ENCODE measurements at regions not wholly inside any gene's neighbourhood (a gene's known extent, or its start where the extent isn't known, plus 50 kb on each side); places are given as distances from the start of the nearest gene placed in this dataset.

DNA sequence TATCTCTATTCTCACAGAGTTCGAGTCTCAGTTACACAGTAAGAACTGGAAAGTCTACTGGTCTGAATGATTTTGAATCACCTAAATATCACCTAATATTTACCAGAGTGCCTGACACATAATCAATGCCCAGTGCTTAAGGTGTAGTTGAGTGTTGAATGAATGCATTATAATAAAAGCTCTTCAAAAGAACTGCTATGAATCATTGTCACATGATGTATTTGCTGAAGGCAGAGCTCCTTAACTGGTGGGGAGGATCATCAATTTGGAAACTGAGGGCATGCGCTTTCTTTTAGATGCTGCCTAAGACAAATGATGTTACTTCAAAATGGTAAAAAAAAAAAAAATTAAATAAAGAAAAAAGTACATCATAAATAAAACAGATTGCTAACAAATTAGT lies 359.4 kb upstream of the KIF2B start:
- CTCF ChIA-PET = no interaction called here
- POLR2A ChIA-PET = no interaction called here

More for the DNA sequence above, 359.4 kb upstream of the KIF2B start:
- Histone ChIP-seq H3K36me3 (replicated peaks in 1 of 2; ENCODE audit: control insufficient read depth in 1 of 2, insufficient read depth in 2 of 2, low read length in 1 of 2) (no peaks in the 10 kb centered on the region), H3K9me3 (no peaks in the 10 kb centered on the region), H3F3A (replicated peaks; ENCODE audit: insufficient read depth) (no peaks in the 10 kb centered on the region), H4K20me1 (ENCODE audit: insufficient read depth) (no peaks in the 10 kb centered on the region), H3K4me2 (no peak overlapping the region), H3K9ac (no peak overlapping the region), H3K27ac (ENCODE audit: low read depth in 2 of 2, low read length in 1 of 2) (no peak overlapping the region), H3K27me3 (ENCODE audit: insufficient read depth) (no peaks in the 10 kb centered on the region), H3K9me2 (no peaks in the 10 kb centered on the region), H3K4me3 (ENCODE audit: low read depth in 2 of 2, low read length in 1 of 2) (no peak overlapping the region), H3K4me1 (ENCODE audit: control insufficient read depth in 1 of 2, insufficient read depth in 2 of 2, low read depth in 1 of 2, low read length in 1 of 2) (no peaks in the 10 kb centered on the region; a peak in 1 of 4 replicates), H3K79me2 (ENCODE audit: insufficient read depth) (no peaks in the 10 kb centered on the region), H2AFZ (ENCODE audit: low read depth) (no peak overlapping the region)
- WGBS (ENCODE audit: low lambda C conversion rate) = 53% methylated on average over 2 of the region's 2 CpGs
- TF ChIP-seq JUND (IDR thresholded peaks at IDR 0.05) (no peak), RFX5 (IDR thresholded peaks at IDR 0.05; ENCODE audit: low read length) (no peak), TEAD4 (IDR thresholded peaks at IDR 0.05; ENCODE audit: borderline replicate concordance, insufficient read depth) (no peak), RXRA (IDR thresholded peaks at IDR 0.05; ENCODE audit: borderline replicate concordance, low read depth) (no peak), ZBTB33 (IDR thresholded peaks at IDR 0.05; ENCODE audit: borderline replicate concordance, low read depth) (no peak), YY1 (IDR thresholded peaks at IDR 0.05; ENCODE audit: low read depth) (no peak), MXI1 (IDR thresholded peaks at IDR 0.05; ENCODE audit: low read depth, low read length) (no peak), SMC3 (IDR thresholded peaks at IDR 0.05; ENCODE audit: low read depth, low read length) (no peak), ELF1 (IDR thresholded peaks at IDR 0.05) (no peak), CTCF (IDR thresholded peaks at IDR 0.05) (no peak), FOSL2 (IDR thresholded peaks at IDR 0.05; ENCODE audit: borderline replicate concordance, low read depth) (no peak), GATA2 (CRISPR knock-in tag; IDR thresholded peaks at IDR 0.05) (no peak), RCOR1 (IDR thresholded peaks at IDR 0.05; ENCODE audit: low read length) (no peak), POLR2AphosphoS5 (IDR thresholded peaks at IDR 0.05; ENCODE audit: low read depth, low read length) (no peak), RAD21 (IDR thresholded peaks at IDR 0.05; ENCODE audit: low read length) (no peak), EZH2phosphoT487 (IDR thresholded peaks at IDR 0.05; ENCODE audit: borderline replicate concordance, low read depth) (no peak)
- TF ChIP-seq, protein P1, sequence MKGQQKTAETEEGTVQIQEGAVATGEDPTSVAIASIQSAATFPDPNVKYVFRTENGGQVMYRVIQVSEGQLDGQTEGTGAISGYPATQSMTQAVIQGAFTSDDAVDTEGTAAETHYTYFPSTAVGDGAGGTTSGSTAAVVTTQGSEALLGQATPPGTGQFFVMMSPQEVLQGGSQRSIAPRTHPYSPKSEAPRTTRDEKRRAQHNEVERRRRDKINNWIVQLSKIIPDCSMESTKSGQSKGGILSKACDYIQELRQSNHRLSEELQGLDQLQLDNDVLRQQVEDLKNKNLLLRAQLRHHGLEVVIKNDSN (IDR thresholded peaks at IDR 0.05; ENCODE audit: borderline replicate concordance, low read depth) = no peak
- TF ChIP-seq, protein P2, sequence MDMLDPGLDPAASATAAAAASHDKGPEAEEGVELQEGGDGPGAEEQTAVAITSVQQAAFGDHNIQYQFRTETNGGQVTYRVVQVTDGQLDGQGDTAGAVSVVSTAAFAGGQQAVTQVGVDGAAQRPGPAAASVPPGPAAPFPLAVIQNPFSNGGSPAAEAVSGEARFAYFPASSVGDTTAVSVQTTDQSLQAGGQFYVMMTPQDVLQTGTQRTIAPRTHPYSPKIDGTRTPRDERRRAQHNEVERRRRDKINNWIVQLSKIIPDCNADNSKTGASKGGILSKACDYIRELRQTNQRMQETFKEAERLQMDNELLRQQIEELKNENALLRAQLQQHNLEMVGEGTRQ (IDR thresholded peaks at IDR 0.05; ENCODE audit: borderline replicate concordance, low read depth, low read length) = no peak
- TF ChIP-seq, protein P3, sequence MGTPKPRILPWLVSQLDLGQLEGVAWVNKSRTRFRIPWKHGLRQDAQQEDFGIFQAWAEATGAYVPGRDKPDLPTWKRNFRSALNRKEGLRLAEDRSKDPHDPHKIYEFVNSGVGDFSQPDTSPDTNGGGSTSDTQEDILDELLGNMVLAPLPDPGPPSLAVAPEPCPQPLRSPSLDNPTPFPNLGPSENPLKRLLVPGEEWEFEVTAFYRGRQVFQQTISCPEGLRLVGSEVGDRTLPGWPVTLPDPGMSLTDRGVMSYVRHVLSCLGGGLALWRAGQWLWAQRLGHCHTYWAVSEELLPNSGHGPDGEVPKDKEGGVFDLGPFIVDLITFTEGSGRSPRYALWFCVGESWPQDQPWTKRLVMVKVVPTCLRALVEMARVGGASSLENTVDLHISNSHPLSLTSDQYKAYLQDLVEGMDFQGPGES (IDR thresholded peaks at IDR 0.05; ENCODE audit: low read depth, low read length) = no peak
- DNase-seq = no peak
